ENCODE measurements at regions not wholly inside any gene's neighbourhood (a gene's known extent, or its start where the extent isn't known, plus 50 kb on each side); places are given as distances from the start of the nearest gene placed in this dataset.
A peak's percentile ranks its signal among the peaks of the same experiment; 100 is the strongest.
"Not testable (repeated sequence)": the region's sequence is repeated elsewhere in the genome, so short reads cannot be mapped to it uniquely, and the experiment has no call there.

- Histone ChIP-seq H3K27ac (no peak overlapping the region), H3K27me3 (no peaks in the 10 kb centered on the region), H3K4me1 (ENCODE audit: control insufficient read depth in 1 of 2, insufficient read depth in 1 of 2, low read depth in 1 of 2, low read length in 1 of 2) (peaks cover 15 to 20% of the 10 kb centered on the region in 2 experiments), H3K4me3 (ENCODE audit: low read depth in 1 of 2, low read length in 1 of 2) (no peak overlapping the region), H3K36me3 (no peaks in the 10 kb centered on the region), H3K9me3 (no peaks in the 10 kb centered on the region)
- TF ChIP-seq CTCF (IDR thresholded peaks at IDR 0.05): no peak
These were observed 52.9 kb downstream of the ZBTB9 start for GRCh38 chr6:33507261-33507660.

- Histone ChIP-seq H3K27ac (no peak overlapping the region), H3K4me3 (ENCODE audit: low read depth in 1 of 2, low read length in 1 of 2) (peak overlapping the region; percentile 24 to 38), H3K36me3 (no peaks in the 10 kb centered on the region), H3K4me1 (ENCODE audit: control insufficient read depth in 1 of 2, insufficient read depth in 1 of 2, low read depth in 1 of 2, low read length in 1 of 2) (peaks cover 25 to 32% of the 10 kb centered on the region in 2 experiments), H3K27me3 (peaks cover 2% of the 10 kb centered on the region), H3K9me3 (no peaks in the 10 kb centered on the region)
- TF ChIP-seq CTCF (IDR thresholded peaks at IDR 0.05): no peak
These were observed 54.9 kb downstream of the ZBTB9 start for GRCh38 chr6:33508935-33509926.

GRCh38 chr6:33513213-33513612, 58.8 kb downstream of the ZBTB9 start:
- Histone ChIP-seq H3K4me1 (ENCODE audit: control insufficient read depth in 1 of 2, insufficient read depth in 1 of 2, low read depth in 1 of 2, low read length in 1 of 2) (peaks cover 25 to 32% of the 10 kb centered on the region in 2 experiments), H3K4me3 (ENCODE audit: low read depth in 1 of 2, low read length in 1 of 2) (no peak overlapping the region), H3K27me3 (peaks cover 4% of the 10 kb centered on the region), H3K27ac (no peak overlapping the region), H3K36me3 (no peaks in the 10 kb centered on the region), H3K9me3 (no peaks in the 10 kb centered on the region)
- TF ChIP-seq CTCF (IDR thresholded peaks at IDR 0.05): no peak

GRCh38 chr6:33516726-33517125, 62.4 kb downstream of the ZBTB9 start:
- Histone ChIP-seq H3K27me3 (peaks cover 4% of the 10 kb centered on the region), H3K4me3 (ENCODE audit: low read depth in 1 of 2, low read length in 1 of 2) (no peak overlapping the region), H3K9me3 (no peaks in the 10 kb centered on the region), H3K4me1 (ENCODE audit: control insufficient read depth in 1 of 2, insufficient read depth in 1 of 2, low read depth in 1 of 2, low read length in 1 of 2) (peaks cover 13 to 17% of the 10 kb centered on the region in 2 experiments), H3K27ac (no peak overlapping the region), H3K36me3 (no peaks in the 10 kb centered on the region)
- TF ChIP-seq CTCF (IDR thresholded peaks at IDR 0.05): no peak

- H3K9me3 ChIP-seq; H3K4me3 ChIP-seq (ENCODE audit: low read depth in 1 of 2, low read length in 1 of 2); H3K27me3 ChIP-seq; H3K4me1 ChIP-seq (ENCODE audit: control insufficient read depth in 1 of 2, insufficient read depth in 1 of 2, low read depth in 1 of 2, low read length in 1 of 2); H3K27ac ChIP-seq; H3K36me3 ChIP-seq: not testable (repeated sequence)
These were observed 59.2 kb downstream of the BAK1 start for GRCh38 chr6:33520636-33521488.
